SK-N-MC (cell line): ENCODE measurements at regions not wholly inside any gene's neighbourhood (a gene's known extent, or its start where the extent isn't known, plus 50 kb on each side); places are given as distances from the start of the nearest gene placed in this dataset.

ENCODE experiments used
- EZH2 ChIP-seq: fragments of 200-600 bp; sonication (generic); IDR thresholded peaks from one replicate; pipeline ENCODE4 v1.6.1; 2017; ENCODE audit warnings: antibody characterized with exemption
- POLR2AphosphoS5 ChIP-seq: IDR thresholded peaks from 2 replicates; pipeline ENCODE4 v1.6.1; 2012; ENCODE audit warnings: mild to moderate bottlenecking, low read depth, low read length, borderline replicate concordance

DNA sequence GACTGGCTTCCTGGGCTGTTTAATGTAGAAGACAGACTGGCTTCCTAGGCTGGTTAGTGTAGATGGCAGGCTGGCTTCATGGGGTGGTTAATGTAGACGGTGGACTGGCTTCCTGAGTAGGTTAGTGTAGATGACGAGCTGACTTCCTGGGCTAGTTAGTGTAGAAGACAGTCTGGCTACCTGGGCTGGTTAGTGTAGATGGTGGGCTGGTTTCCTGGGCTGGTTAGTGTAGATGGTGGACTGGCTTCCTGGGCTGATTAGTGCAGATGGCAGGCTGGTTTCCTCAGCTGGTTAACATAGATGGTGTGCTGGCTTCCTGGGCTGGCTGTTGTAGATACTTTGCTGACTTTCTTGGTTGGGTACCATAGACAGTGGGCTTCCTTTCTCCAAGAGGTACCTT lies 122.9 kb upstream of the PPP2R2D start:
- TF ChIP-seq EZH2, result no peak
- TF ChIP-seq POLR2AphosphoS5, result no peak
